ENCODE measurements at regions not wholly inside any gene's neighbourhood (a gene's known extent, or its start where the extent isn't known, plus 50 kb on each side); places are given as distances from the start of the nearest gene placed in this dataset.
"Not testable (repeated sequence)": the region's sequence is repeated elsewhere in the genome, so short reads cannot be mapped to it uniquely, and the experiment has no call there.

GRCh38 chr7:85931919-85932318 is 711.8 kb upstream of the GRM3 start:
- Histone ChIP-seq H3K36me3 (ENCODE audit: control insufficient read depth in 1 of 2, insufficient read depth in 2 of 2, low read length in 2 of 2) (no peaks in the 10 kb centered on the region), H3K9ac (ENCODE audit: low read depth in 1 of 2, low read length in 2 of 2) (no peak overlapping the region), H3K9me3 (ENCODE audit: control insufficient read depth in 1 of 2, low read length in 2 of 2) (no peaks in the 10 kb centered on the region), H3K4me3 (ENCODE audit: low read depth in 1 of 2, low read length in 2 of 2) (no peak overlapping the region), H3K4me1 (ENCODE audit: control insufficient read depth in 1 of 2, insufficient read depth in 2 of 2, low read length in 2 of 2) (no peaks in the 10 kb centered on the region), H3K27ac (ENCODE audit: low read depth, low read length) (no peak overlapping the region), H3K27me3 (ENCODE audit: control insufficient read depth in 1 of 2, insufficient read depth in 2 of 2, low read length in 2 of 2) (no peaks in the 10 kb centered on the region)

GRCh38 chr7:85928500-85928899 is 715.2 kb upstream of the GRM3 start:
- Histone ChIP-seq H3K9me3 (ENCODE audit: control insufficient read depth in 1 of 2, low read length in 2 of 2) (no peaks in the 10 kb centered on the region), H3K27ac (ENCODE audit: low read depth, low read length) (no peak overlapping the region)

GRCh38 chr7:85927226-85927625 is 716.5 kb upstream of the GRM3 start:
- no peaks in the 10 kb centered on the region for H3K9me3 ChIP-seq (ENCODE audit: control insufficient read depth in 1 of 2, low read length in 2 of 2)
- no peak overlapping the region for H3K9ac ChIP-seq (ENCODE audit: low read depth in 1 of 2, low read length in 2 of 2)
- no peak overlapping the region for H3K27ac ChIP-seq (ENCODE audit: low read depth, low read length)
- H3K4me1 ChIP-seq (ENCODE audit: control insufficient read depth in 1 of 2, insufficient read depth in 2 of 2, low read length in 2 of 2) = no peaks in the 10 kb centered on the region
- H3K27me3 ChIP-seq (ENCODE audit: control insufficient read depth in 1 of 2, insufficient read depth in 2 of 2, low read length in 2 of 2) = no peaks in the 10 kb centered on the region
- H3K36me3 ChIP-seq (ENCODE audit: control insufficient read depth in 1 of 2, insufficient read depth in 2 of 2, low read length in 2 of 2) = no peaks in the 10 kb centered on the region
- no peak overlapping the region for H3K4me3 ChIP-seq (ENCODE audit: low read depth in 1 of 2, low read length in 2 of 2)

More at GRCh38 chr7:85928500-85928899, 715.2 kb upstream of the GRM3 start:
- Histone ChIP-seq H3K4me3 (ENCODE audit: low read depth in 1 of 2, low read length in 2 of 2) (no peak overlapping the region), H3K9ac (ENCODE audit: low read depth in 1 of 2, low read length in 2 of 2) (no peak overlapping the region), H3K36me3 (ENCODE audit: control insufficient read depth in 1 of 2, insufficient read depth in 2 of 2, low read length in 2 of 2) (no peaks in the 10 kb centered on the region), H3K4me1 (ENCODE audit: control insufficient read depth in 1 of 2, insufficient read depth in 2 of 2, low read length in 2 of 2) (no peaks in the 10 kb centered on the region), H3K27me3 (ENCODE audit: control insufficient read depth in 1 of 2, insufficient read depth in 2 of 2, low read length in 2 of 2) (no peaks in the 10 kb centered on the region)

- Histone ChIP-seq H3K4me3 (ENCODE audit: low read depth in 1 of 2, low read length in 2 of 2) (no peak overlapping the region), H3K9ac (ENCODE audit: low read depth in 1 of 2, low read length in 2 of 2) (no peak overlapping the region), H3K4me1 (ENCODE audit: control insufficient read depth in 1 of 2, insufficient read depth in 2 of 2, low read length in 2 of 2) (no peaks in the 10 kb centered on the region), H3K9me3 (ENCODE audit: control insufficient read depth in 1 of 2, low read length in 2 of 2) (no peaks in the 10 kb centered on the region), H3K36me3 (ENCODE audit: control insufficient read depth in 1 of 2, insufficient read depth in 2 of 2, low read length in 2 of 2) (no peaks in the 10 kb centered on the region), H3K27ac (ENCODE audit: low read depth, low read length) (no peak overlapping the region), H3K27me3 (ENCODE audit: control insufficient read depth in 1 of 2, insufficient read depth in 2 of 2, low read length in 2 of 2) (no peaks in the 10 kb centered on the region)
These were observed 719.6 kb upstream of the GRM3 start for GRCh38 chr7:85924062-85924461.

GRCh38 chr7:85916016-85916415 is 727.7 kb upstream of the GRM3 start:
- H3K4me1 ChIP-seq (ENCODE audit: control insufficient read depth in 1 of 2, insufficient read depth in 2 of 2, low read length in 2 of 2) = no peaks in the 10 kb centered on the region
- no peak overlapping the region for H3K27ac ChIP-seq (ENCODE audit: low read depth, low read length)
- no peak overlapping the region for H3K9ac ChIP-seq (ENCODE audit: low read depth in 1 of 2, low read length in 2 of 2)
- no peaks in the 10 kb centered on the region for H3K27me3 ChIP-seq (ENCODE audit: control insufficient read depth in 1 of 2, insufficient read depth in 2 of 2, low read length in 2 of 2)
- peaks cover 2 to 4% of the 10 kb centered on the region in 2 donors for H3K9me3 ChIP-seq (ENCODE audit: control insufficient read depth in 1 of 2, low read length in 2 of 2)
- H3K36me3 ChIP-seq (ENCODE audit: control insufficient read depth in 1 of 2, insufficient read depth in 2 of 2, low read length in 2 of 2) = no peaks in the 10 kb centered on the region
- H3K4me3 ChIP-seq (ENCODE audit: low read depth in 1 of 2, low read length in 2 of 2) = no peak overlapping the region

DNA sequence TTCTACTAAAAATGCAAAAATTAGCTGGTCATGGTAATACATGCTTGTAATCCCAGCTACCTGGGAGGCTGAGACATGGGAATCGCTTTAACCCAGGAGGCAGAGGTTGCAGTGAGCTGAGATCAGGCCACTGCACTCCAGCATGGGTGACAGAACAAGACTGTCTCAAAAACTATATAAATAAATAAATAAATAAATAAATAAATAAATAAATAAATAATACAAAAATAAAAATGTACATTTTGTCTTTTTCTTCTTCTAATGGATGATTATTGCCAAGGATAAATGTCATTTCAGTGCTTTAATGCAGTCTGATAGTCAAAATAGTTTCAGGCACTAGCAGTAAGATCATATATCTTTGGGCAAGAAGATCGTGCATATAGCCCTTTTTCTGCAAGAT is 727.6 kb upstream of the SEMA3D start:
- no peak overlapping the region for H3K4me3 ChIP-seq (ENCODE audit: low read depth in 1 of 2, low read length in 2 of 2)
- H3K27me3 ChIP-seq (ENCODE audit: control insufficient read depth in 1 of 2, insufficient read depth in 2 of 2, low read length in 2 of 2) = no peaks in the 10 kb centered on the region
- no peaks in the 10 kb centered on the region for H3K36me3 ChIP-seq (ENCODE audit: control insufficient read depth in 1 of 2, insufficient read depth in 2 of 2, low read length in 2 of 2)
- no peak overlapping the region for H3K27ac ChIP-seq (ENCODE audit: low read depth, low read length)
- H3K4me1 ChIP-seq (ENCODE audit: control insufficient read depth in 1 of 2, insufficient read depth in 2 of 2, low read length in 2 of 2) = no peaks in the 10 kb centered on the region
- peaks cover 2 to 7% of the 10 kb centered on the region in 2 donors for H3K9me3 ChIP-seq (ENCODE audit: control insufficient read depth in 1 of 2, low read length in 2 of 2)
- no peak overlapping the region for H3K9ac ChIP-seq (ENCODE audit: low read depth in 1 of 2, low read length in 2 of 2)

DNA sequence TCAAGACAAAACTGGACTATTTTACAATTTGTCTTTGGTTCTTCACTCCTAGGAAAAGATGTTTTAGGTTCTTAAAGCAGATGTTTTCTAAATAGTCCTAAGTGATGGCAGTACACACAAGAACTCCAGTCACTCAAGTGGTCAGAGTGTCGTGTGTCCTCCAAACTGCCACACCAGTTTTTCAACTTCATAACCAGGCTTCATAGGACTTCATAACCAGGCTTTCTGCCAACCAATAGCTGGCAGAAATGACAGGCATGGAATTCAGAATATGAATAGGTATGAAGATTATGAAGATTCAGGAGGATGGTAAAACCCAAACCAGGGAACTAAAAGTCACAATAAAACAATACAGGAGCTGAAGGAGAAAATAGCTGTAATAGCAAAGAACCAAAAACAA is 721.2 kb upstream of the SEMA3D start:
- no peaks in the 10 kb centered on the region for H3K4me1 ChIP-seq (ENCODE audit: control insufficient read depth in 1 of 2, insufficient read depth in 2 of 2, low read length in 2 of 2)
- peaks cover 2 to 7% of the 10 kb centered on the region in 2 donors for H3K9me3 ChIP-seq (ENCODE audit: control insufficient read depth in 1 of 2, low read length in 2 of 2)
- H3K27ac ChIP-seq (ENCODE audit: low read depth, low read length) = no peak overlapping the region
- H3K9ac ChIP-seq (ENCODE audit: low read depth in 1 of 2, low read length in 2 of 2) = no peak overlapping the region
- H3K4me3 ChIP-seq (ENCODE audit: low read depth in 1 of 2, low read length in 2 of 2) = no peak overlapping the region
- no peaks in the 10 kb centered on the region for H3K36me3 ChIP-seq (ENCODE audit: control insufficient read depth in 1 of 2, insufficient read depth in 2 of 2, low read length in 2 of 2)
- H3K27me3 ChIP-seq (ENCODE audit: control insufficient read depth in 1 of 2, insufficient read depth in 2 of 2, low read length in 2 of 2) = no peaks in the 10 kb centered on the region

DNA sequence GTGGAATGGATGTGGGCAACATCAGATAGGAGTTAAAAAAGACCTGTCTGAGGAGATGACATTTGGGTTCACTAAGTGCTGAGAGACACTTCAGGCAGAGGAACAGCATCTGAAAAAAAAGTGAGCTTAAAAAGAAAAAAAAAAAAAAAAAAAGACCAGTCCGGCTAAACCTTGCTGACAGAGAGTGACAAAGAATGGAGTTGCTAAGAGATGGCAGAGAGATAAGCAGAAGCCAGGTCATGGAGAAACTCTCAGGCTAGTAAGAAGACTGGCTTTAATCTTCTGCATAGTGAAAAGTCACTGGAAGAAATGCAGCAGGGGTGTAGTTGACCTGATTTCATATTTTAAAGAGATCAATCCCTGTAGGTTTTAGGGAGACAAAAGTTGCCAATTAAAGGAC is 711.1 kb upstream of the SEMA3D start:
- Histone ChIP-seq H3K36me3 (ENCODE audit: control insufficient read depth in 1 of 2, insufficient read depth in 2 of 2, low read length in 2 of 2) (no peaks in the 10 kb centered on the region), H3K9ac (ENCODE audit: low read depth in 1 of 2, low read length in 2 of 2) (no peak overlapping the region)

DNA sequence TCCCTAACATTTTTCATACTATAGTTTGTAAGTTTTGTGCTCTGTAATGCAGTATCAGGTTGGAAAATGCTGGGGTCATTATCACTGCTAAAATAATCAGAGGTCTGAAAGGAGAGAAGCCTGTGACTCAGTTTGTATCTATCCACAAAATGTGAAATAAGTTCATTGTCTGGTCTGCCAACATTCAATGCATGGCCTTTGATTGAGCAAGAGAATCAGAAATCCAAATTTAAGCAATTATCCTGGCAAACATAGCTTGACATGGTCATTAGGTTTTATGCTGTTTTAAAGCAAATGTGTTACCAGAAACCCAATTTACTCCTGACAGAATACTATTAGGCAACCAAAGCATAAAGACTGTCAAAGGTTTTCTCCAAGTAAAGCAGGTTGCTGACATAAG is 709.7 kb upstream of the SEMA3D start:
- H3K27ac ChIP-seq (ENCODE audit: low read depth, low read length) = no peak overlapping the region
- no peak overlapping the region for H3K9ac ChIP-seq (ENCODE audit: low read depth in 1 of 2, low read length in 2 of 2)
- H3K27me3 ChIP-seq (ENCODE audit: control insufficient read depth in 1 of 2, insufficient read depth in 2 of 2, low read length in 2 of 2) = no peaks in the 10 kb centered on the region
- H3K4me3 ChIP-seq (ENCODE audit: low read depth in 1 of 2, low read length in 2 of 2) = no peak overlapping the region
- no peaks in the 10 kb centered on the region for H3K4me1 ChIP-seq (ENCODE audit: control insufficient read depth in 1 of 2, insufficient read depth in 2 of 2, low read length in 2 of 2)
- no peaks in the 10 kb centered on the region for H3K36me3 ChIP-seq (ENCODE audit: control insufficient read depth in 1 of 2, insufficient read depth in 2 of 2, low read length in 2 of 2)
- no peaks in the 10 kb centered on the region for H3K9me3 ChIP-seq (ENCODE audit: control insufficient read depth in 1 of 2, low read length in 2 of 2)

More for the DNA sequence above, 711.1 kb upstream of the SEMA3D start:
- H3K27ac ChIP-seq (ENCODE audit: low read depth, low read length) = no peak overlapping the region
- H3K27me3 ChIP-seq (ENCODE audit: control insufficient read depth in 1 of 2, insufficient read depth in 2 of 2, low read length in 2 of 2) = no peaks in the 10 kb centered on the region
- H3K9me3 ChIP-seq (ENCODE audit: control insufficient read depth in 1 of 2, low read length in 2 of 2) = no peaks in the 10 kb centered on the region
- H3K4me1 ChIP-seq (ENCODE audit: control insufficient read depth in 1 of 2, insufficient read depth in 2 of 2, low read length in 2 of 2) = no peaks in the 10 kb centered on the region
- no peak overlapping the region for H3K4me3 ChIP-seq (ENCODE audit: low read depth in 1 of 2, low read length in 2 of 2)

DNA sequence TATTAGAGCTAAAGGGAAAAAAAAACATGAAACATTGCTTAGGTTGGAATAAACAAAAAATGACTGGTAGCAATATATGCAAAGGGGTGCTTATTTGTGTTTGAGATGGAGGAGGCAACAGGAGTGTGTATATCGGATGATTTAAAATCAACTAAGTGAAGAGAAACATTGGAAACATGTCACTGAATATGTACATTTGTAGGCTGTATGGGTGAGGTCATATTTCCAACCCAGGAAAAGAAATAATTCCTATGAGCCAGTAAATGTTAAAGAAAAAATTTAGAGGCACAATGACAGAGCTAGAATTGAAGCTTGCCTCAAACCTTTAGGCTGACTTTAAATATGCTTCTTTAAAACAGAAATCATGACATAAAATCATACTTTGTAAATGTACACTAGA is 709.0 kb upstream of the SEMA3D start:
- Histone ChIP-seq H3K27ac (ENCODE audit: low read depth, low read length) (no peak overlapping the region), H3K27me3 (ENCODE audit: control insufficient read depth in 1 of 2, insufficient read depth in 2 of 2, low read length in 2 of 2) (no peaks in the 10 kb centered on the region), H3K9ac (ENCODE audit: low read depth in 1 of 2, low read length in 2 of 2) (no peak overlapping the region), H3K36me3 (ENCODE audit: control insufficient read depth in 1 of 2, insufficient read depth in 2 of 2, low read length in 2 of 2) (no peaks in the 10 kb centered on the region), H3K9me3 (ENCODE audit: control insufficient read depth in 1 of 2, low read length in 2 of 2) (no peaks in the 10 kb centered on the region), H3K4me1 (ENCODE audit: control insufficient read depth in 1 of 2, insufficient read depth in 2 of 2, low read length in 2 of 2) (no peaks in the 10 kb centered on the region), H3K4me3 (ENCODE audit: low read depth in 1 of 2, low read length in 2 of 2) (no peak overlapping the region)

DNA sequence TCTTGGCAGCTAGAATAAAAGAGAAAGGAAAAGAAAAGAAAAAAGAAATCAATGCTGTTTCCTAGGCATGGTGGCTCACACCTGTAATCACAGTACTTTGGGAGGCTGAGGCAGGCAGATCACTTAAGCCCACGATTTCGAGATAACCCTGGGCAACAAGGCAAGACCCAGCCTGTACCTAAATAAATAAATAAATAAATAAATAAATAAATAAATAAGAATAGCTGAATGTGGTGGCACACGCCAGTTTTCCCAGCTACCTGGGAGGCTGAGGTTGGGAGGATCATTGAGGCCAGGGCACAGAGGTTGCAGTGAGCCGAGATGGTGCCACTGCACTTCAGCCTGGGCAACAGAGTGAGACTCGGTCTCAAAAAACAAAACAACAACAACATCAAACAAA is 705.0 kb upstream of the SEMA3D start:
- H3K36me3 ChIP-seq (ENCODE audit: control insufficient read depth in 1 of 2, insufficient read depth in 2 of 2, low read length in 2 of 2); H3K4me3 ChIP-seq (ENCODE audit: low read depth in 1 of 2, low read length in 2 of 2); H3K4me1 ChIP-seq (ENCODE audit: control insufficient read depth in 1 of 2, insufficient read depth in 2 of 2, low read length in 2 of 2); H3K9ac ChIP-seq (ENCODE audit: low read depth in 1 of 2, low read length in 2 of 2); H3K9me3 ChIP-seq (ENCODE audit: control insufficient read depth in 1 of 2, low read length in 2 of 2); H3K27ac ChIP-seq (ENCODE audit: low read depth, low read length); H3K27me3 ChIP-seq (ENCODE audit: control insufficient read depth in 1 of 2, insufficient read depth in 2 of 2, low read length in 2 of 2): not testable (repeated sequence)

All from duodenal mucosa (tissue), 2 donors.